Small intestine (tissue), 7 donors: ENCODE measurements at regions not wholly inside any gene's neighbourhood (a gene's known extent, or its start where the extent isn't known, plus 50 kb on each side); places are given as distances from the start of the nearest gene placed in this dataset.

Source experiments
- DNase-seq, 2 donors: peaks; one replicate each; pipeline versions ENCODE4 v3.0.0 to v3.0.0-alpha.2; 2013
- FAIRE-seq: peaks from 2 replicates; lab custom pipeline; 2012; peaks lifted over from hg19 to GRCh38; lab: Jason Lieb, UNC
- H3K27ac ChIP-seq, 3 donors: one replicate each; pipeline ENCODE4 v1.5.1; 2013; ENCODE audit warnings: low read length in 2 of 3, mild to moderate bottlenecking in 2 of 3, control low read depth in 1 of 3, inconsistent platforms in 1 of 3, low read depth in 1 of 3, moderate library complexity in 1 of 3
- H3K27me3 ChIP-seq, 3 donors: one replicate each; pipeline ENCODE4 v1.6.1; 2013; ENCODE audit warnings: low read length in 3 of 3, inconsistent platforms in 1 of 3; ENCODE audit not compliant: control insufficient read depth in 3 of 3, insufficient read depth in 3 of 3
- H3K36me3 ChIP-seq, 3 donors: one replicate each; pipeline ENCODE4 v1.6.1; 2013; ENCODE audit warnings: low read length in 3 of 3, inconsistent platforms in 1 of 3, low read depth in 1 of 3, mild to moderate bottlenecking in 1 of 3, moderate library complexity in 1 of 3; ENCODE audit not compliant: control insufficient read depth in 3 of 3, insufficient read depth in 2 of 3
- H3K4me1 ChIP-seq, 3 donors: one replicate each; pipeline ENCODE4 v1.6.1; 2013; ENCODE audit warnings: low read length in 2 of 3, inconsistent platforms in 1 of 3, low read depth in 1 of 3, mild to moderate bottlenecking in 1 of 3, moderate library complexity in 1 of 3; ENCODE audit not compliant: control insufficient read depth in 3 of 3, insufficient read depth in 2 of 3
- H3K4me3 ChIP-seq, 3 donors: one replicate each; pipeline ENCODE4 v1.5.1; 2013; ENCODE audit warnings: low read length in 3 of 3, control low read depth in 1 of 3, inconsistent platforms in 1 of 3, low read depth in 1 of 3, mild to moderate bottlenecking in 1 of 3, moderate library complexity in 1 of 3
- H3K9me3 ChIP-seq, 2 donors: one replicate each; pipeline ENCODE4 v1.6.1; 2013; ENCODE audit warnings: low read depth in 1 of 2, low read length in 1 of 2; ENCODE audit not compliant: control insufficient read depth in 2 of 2, insufficient read depth in 1 of 2
- WGBS, 3 donors: extraction: QIAGEN DNeasy Blood & Tissue Kit; methylation state at CpG; one replicate each; pipeline ENCODE4 v1.1.7; 2013; 5-methylcytosine and 5-hydroxymethylcytosine counted together
- donor health status: healthy with polysubstance abuse.
- donor health status: control.
- donor health status: control.
- donor health status: Bipolar disorder and iron deficiency.
- donor health status: healthy.

DNA sequence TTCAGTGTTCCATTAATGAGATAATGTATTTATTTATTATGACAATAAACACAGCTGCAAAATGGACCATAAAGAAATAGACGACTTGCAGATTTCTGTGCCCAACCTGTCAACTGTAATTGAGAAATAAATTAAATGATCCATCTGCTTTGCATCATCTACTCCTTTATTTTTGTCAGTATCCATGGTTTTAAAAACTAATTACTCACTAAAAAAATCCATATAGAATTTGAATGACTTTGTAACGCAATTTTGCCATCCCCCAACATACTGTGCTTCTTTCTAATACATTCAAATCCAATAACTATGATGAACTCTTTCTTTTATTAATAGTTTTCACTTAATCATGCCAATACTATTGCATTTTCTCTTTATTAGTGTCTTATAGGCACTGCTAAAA is 388.5 kb upstream of the SORCS1 start:
- Histone ChIP-seq H3K36me3 (no peaks in the 10 kb centered on the region), H3K4me1 (no peaks in the 10 kb centered on the region), H3K27me3 (no peaks in the 10 kb centered on the region), H3K4me3 (no peak overlapping the region), H3K9me3 (no peaks in the 10 kb centered on the region), H3K27ac (no peak overlapping the region)
- DNase-seq (no peak), FAIRE-seq (no peak)
- 28 to 50% (median 49%) methylated on average over 2 of the region's 2 CpGs for WGBS, 3 donors

GRCh38 chr10:107548301-107548700 is 383.8 kb upstream of the SORCS1 start:
- H3K27ac ChIP-seq: no peak overlapping the region
- FAIRE-seq (no peak), DNase-seq (no peak)
- H3K4me1 ChIP-seq: no peaks in the 10 kb centered on the region
- no peaks in the 10 kb centered on the region for H3K36me3 ChIP-seq
- no peaks in the 10 kb centered on the region for H3K27me3 ChIP-seq
- H3K9me3 ChIP-seq: no peaks in the 10 kb centered on the region
- 47 to 56% (median 54%) methylated on average over 4 of the region's 4 CpGs for WGBS, 3 donors
- H3K4me3 ChIP-seq: no peak overlapping the region

DNA sequence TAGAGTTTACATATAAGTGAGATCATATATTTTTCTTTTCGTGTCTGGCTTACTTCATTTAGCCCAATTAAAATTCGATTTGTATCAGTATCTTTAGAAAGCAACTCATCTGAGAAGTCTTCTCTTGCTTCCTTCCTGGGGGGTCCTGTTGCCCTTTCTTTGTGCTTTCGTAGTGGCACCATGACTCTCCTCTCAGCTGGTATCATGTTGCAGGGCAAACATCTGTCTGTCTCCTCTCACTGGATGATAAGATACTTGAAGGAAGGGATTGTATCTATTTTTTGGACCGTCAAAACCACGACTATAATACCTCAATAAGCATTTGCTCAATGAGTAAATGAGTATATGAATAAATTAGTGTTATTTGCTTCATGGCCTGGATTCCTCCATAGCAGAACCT is 382.5 kb upstream of the SORCS1 start:
- Histone ChIP-seq H3K27me3 (no peaks in the 10 kb centered on the region), H3K4me3 (no peak overlapping the region), H3K9me3 (no peaks in the 10 kb centered on the region), H3K27ac (no peak overlapping the region), H3K4me1 (no peaks in the 10 kb centered on the region), H3K36me3 (no peaks in the 10 kb centered on the region)
- FAIRE-seq (no peak), DNase-seq (no peak)
- WGBS, 3 donors: 58 to 73% (median 70%) methylated on average over 5 of the region's 5 CpGs

DNA sequence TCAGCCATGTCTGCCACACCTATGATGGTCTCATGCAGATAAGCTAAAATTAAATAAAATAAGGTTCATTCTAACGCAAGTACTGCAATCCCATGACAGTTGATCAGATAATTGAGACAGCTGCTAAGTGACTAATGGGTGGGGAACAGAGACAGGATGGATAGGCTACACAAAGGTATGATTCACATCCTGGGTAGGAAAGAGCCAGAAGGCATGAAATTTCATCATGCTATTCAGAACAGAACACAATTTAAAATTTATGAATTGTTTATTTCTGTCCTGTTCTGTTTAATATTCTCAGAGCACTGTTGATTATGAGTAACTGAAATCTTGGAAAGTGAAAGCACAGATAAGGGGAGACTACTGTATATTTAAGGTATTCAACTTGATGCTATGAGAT is 381.8 kb upstream of the SORCS1 start:
- no peaks in the 10 kb centered on the region for H3K9me3 ChIP-seq
- no peaks in the 10 kb centered on the region for H3K4me1 ChIP-seq
- WGBS, 3 donors: 14 to 46% (median 29%) methylated on average over 1 of the region's 1 CpG
- no peaks in the 10 kb centered on the region for H3K36me3 ChIP-seq
- H3K27me3 ChIP-seq: no peaks in the 10 kb centered on the region
- no peak overlapping the region for H3K27ac ChIP-seq
- FAIRE-seq: no peak
- no peak overlapping the region for H3K4me3 ChIP-seq
- DNase-seq: peak in 1 of 2 donors; percentile 0

DNA sequence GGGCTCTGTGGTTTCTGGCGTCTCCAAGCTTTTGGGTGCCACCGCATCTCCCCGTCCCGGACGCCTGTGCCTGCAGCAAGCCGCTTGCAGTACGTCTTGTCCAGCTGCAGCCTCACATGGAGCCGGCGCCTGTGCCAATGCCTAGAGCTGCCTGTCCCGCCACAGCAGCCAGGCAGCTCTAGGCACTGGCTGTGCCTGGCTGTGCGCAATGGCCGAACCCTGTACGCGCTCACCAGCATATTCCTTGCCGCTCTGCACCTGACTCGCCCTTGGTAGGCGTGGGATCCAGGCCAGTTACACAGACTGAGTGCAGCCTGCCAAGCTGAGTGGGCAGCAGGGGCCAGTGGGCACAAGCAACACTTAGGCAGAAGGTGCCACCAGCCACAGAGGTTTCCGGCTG is 381.2 kb upstream of the SORCS1 start:
- Histone ChIP-seq H3K9me3 (no peaks in the 10 kb centered on the region), H3K4me1 (no peaks in the 10 kb centered on the region), H3K36me3 (no peaks in the 10 kb centered on the region), H3K4me3 (no peak overlapping the region), H3K27me3 (no peaks in the 10 kb centered on the region), H3K27ac (no peak overlapping the region)
- DNase-seq (no peak), FAIRE-seq (no peak)
- 92 to 95% (median 93%) methylated on average over 18 of the region's 18 CpGs for WGBS, 3 donors

DNA sequence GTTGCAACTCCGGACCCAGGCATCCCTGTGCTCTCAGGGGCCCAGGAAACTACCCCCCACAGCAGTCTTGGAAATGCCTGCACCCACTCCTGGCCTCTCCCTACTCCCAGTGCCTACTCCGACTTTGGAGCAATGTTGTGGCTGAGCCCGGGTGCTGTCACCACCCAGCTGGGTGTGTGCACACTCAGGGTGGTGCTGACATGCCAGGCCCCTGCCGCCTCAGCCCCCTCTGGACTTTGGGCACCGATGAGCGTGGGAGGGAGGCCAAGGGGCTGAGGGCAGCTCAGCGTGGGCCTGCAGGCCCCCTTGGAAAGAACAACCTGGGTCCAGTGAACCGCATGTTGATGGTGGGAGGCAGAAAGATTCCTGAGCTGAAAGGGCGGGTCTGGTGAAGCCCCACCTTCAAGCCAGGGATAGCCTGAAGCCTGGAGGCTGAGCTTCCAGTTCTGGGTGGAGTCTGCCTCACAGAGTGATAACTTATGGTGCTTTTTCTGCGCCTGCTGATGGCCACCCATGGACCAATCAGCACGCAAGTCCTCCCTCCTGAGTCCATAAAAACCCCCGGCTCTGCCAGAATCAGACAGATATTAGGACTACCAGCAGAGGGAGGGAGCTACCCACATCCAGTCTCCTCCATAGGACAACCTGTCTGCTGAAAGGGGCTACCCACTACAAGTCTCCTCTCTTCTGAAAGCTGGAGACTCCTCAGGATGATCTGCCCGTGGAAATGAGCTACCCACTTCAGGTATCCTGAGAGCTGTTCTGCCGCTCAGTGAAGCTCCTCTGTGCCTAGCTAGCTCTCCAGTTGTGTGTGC is 380.4 kb upstream of the SORCS1 start:
- 83 to 89% (median 85%) methylated on average over 14 of the region's 14 CpGs for WGBS, 3 donors
- Histone ChIP-seq H3K27me3 (no peaks in the 10 kb centered on the region), H3K4me3 (no peak overlapping the region), H3K4me1 (no peaks in the 10 kb centered on the region), H3K36me3 (no peaks in the 10 kb centered on the region), H3K9me3 (no peaks in the 10 kb centered on the region), H3K27ac (no peak overlapping the region)
- no peak for DNase-seq
- no peak for FAIRE-seq

- Histone ChIP-seq H3K4me3 (no peak overlapping the region), H3K36me3 (no peaks in the 10 kb centered on the region), H3K9me3 (no peaks in the 10 kb centered on the region), H3K27me3 (no peaks in the 10 kb centered on the region), H3K27ac (no peak overlapping the region), H3K4me1 (no peaks in the 10 kb centered on the region)
- no peak for DNase-seq
- 70 to 77% (median 71%) methylated on average over 5 of the region's 5 CpGs for WGBS, 3 donors
- FAIRE-seq: no peak
Observed at GRCh38 chr10:107542607-107543006, 378.1 kb upstream of the SORCS1 start.

- no peak overlapping the region for H3K4me3 ChIP-seq
- H3K9me3 ChIP-seq: no peaks in the 10 kb centered on the region
- H3K27ac ChIP-seq: no peak overlapping the region
- DNase-seq: no peak
- no peaks in the 10 kb centered on the region for H3K4me1 ChIP-seq
- no peaks in the 10 kb centered on the region for H3K36me3 ChIP-seq
- WGBS, 3 donors: 53 to 72% (median 54%) methylated on average over 1 of the region's 1 CpG
- H3K27me3 ChIP-seq: no peaks in the 10 kb centered on the region
- FAIRE-seq: no peak
Observed at GRCh38 chr10:107542016-107542415, 377.5 kb upstream of the SORCS1 start.

- Histone ChIP-seq H3K9me3 (no peaks in the 10 kb centered on the region), H3K4me1 (no peaks in the 10 kb centered on the region), H3K4me3 (no peak overlapping the region), H3K27me3 (no peaks in the 10 kb centered on the region), H3K36me3 (no peaks in the 10 kb centered on the region), H3K27ac (no peak overlapping the region)
- WGBS, 3 donors: 82 to 97% (median 88%) methylated on average over 1 of the region's 1 CpG
- no peak for FAIRE-seq
- no peak for DNase-seq
Observed at GRCh38 chr10:107540981-107541380, 376.5 kb upstream of the SORCS1 start.
